ENCODE measurements at regions not wholly inside any gene's neighbourhood (a gene's known extent, or its start where the extent isn't known, plus 50 kb on each side); places are given as distances from the start of the nearest gene placed in this dataset.
A peak's percentile ranks its signal among the peaks of the same experiment; 100 is the strongest.

GRCh38 chr1:81008293-81008692 lies 792.4 kb upstream of the ADGRL2 start:
- intact Hi-C loops (cut with DNase I), result no loop called here
- Histone ChIP-seq H3K4me3 (no peak overlapping the region), H3K27ac (no peak overlapping the region), H3K36me3 (no peaks in the 10 kb centered on the region), H3K9me3 (no peaks in the 10 kb centered on the region), H3K4me1 (peaks cover 0 to 4% (median 0%) of the 10 kb centered on the region in 9 donors), H3K27me3 (no peaks in the 10 kb centered on the region)
- DNase-seq, result no peak
- 67 to 75% methylated on average over 2 of the region's 2 CpGs for WGBS, 2 donors
- ATAC-seq, result no peak
- TF ChIP-seq CTCF (IDR thresholded peaks at IDR 0.05), result no peak

GRCh38 chr1:81007024-81007423 lies 793.7 kb upstream of the ADGRL2 start:
- TF ChIP-seq CTCF (IDR thresholded peaks at IDR 0.05), result no peak
- DNase-seq (no peak), ATAC-seq (no peak)
- no peaks in the 10 kb centered on the region for H3K27me3 ChIP-seq
- no peak overlapping the region for H3K27ac ChIP-seq
- intact Hi-C loops (cut with DNase I), result no loop called here
- no peaks in the 10 kb centered on the region for H3K9me3 ChIP-seq
- H3K36me3 ChIP-seq, result no peaks in the 10 kb centered on the region
- WGBS, 2 donors, result 85 to 93% methylated on average over 3 of the region's 3 CpGs
- H3K4me1 ChIP-seq, result peaks cover 0 to 4% (median 0%) of the 10 kb centered on the region in 9 donors
- H3K4me3 ChIP-seq, result no peak overlapping the region

- no peaks in the 10 kb centered on the region for H3K9me3 ChIP-seq
- no peak overlapping the region for H3K27ac ChIP-seq
- ATAC-seq (no peak), DNase-seq (no peak)
- 87 to 91% methylated on average over 5 of the region's 5 CpGs for WGBS, 2 donors
- peaks cover 0 to 4% (median 0%) of the 10 kb centered on the region in 9 donors for H3K4me1 ChIP-seq
- H3K4me3 ChIP-seq, result no peak overlapping the region
- no peaks in the 10 kb centered on the region for H3K27me3 ChIP-seq
- intact Hi-C loops (cut with DNase I), result no loop called here
- no peak for TF ChIP-seq CTCF (IDR thresholded peaks at IDR 0.05)
- H3K36me3 ChIP-seq, result no peaks in the 10 kb centered on the region
Observed at GRCh38 chr1:81006502-81006901, 794.2 kb upstream of the ADGRL2 start.

GRCh38 chr1:81004011-81004410 lies 796.7 kb upstream of the ADGRL2 start:
- Histone ChIP-seq H3K36me3 (no peaks in the 10 kb centered on the region), H3K27ac (no peak overlapping the region), H3K4me3 (no peak overlapping the region), H3K4me1 (peaks cover 0 to 4% (median 0%) of the 10 kb centered on the region in 9 donors), H3K9me3 (no peaks in the 10 kb centered on the region), H3K27me3 (no peaks in the 10 kb centered on the region)
- peak; percentile 11 to 34 for DNase-seq
- TF ChIP-seq CTCF (IDR thresholded peaks at IDR 0.05), result no peak
- ATAC-seq, result peak in 7 of 8 donors; percentile 34 to 86 (median 69)
- WGBS, 2 donors, result 45 to 59% methylated on average over 4 of the region's 4 CpGs
- intact Hi-C loops (cut with DNase I), result no loop called here

- no peak for TF ChIP-seq CTCF (IDR thresholded peaks at IDR 0.05)
- intact Hi-C loops (cut with DNase I), result no loop called here
- ATAC-seq, result no peak
- Histone ChIP-seq H3K4me1 (no peaks in the 10 kb centered on the region), H3K9me3 (no peaks in the 10 kb centered on the region), H3K27ac (no peak overlapping the region), H3K4me3 (no peak overlapping the region), H3K36me3 (no peaks in the 10 kb centered on the region), H3K27me3 (no peaks in the 10 kb centered on the region)
- DNase-seq, result no peak
Observed at GRCh38 chr1:80994934-80995333, 805.8 kb upstream of the ADGRL2 start.
